ENCODE measurements at regions not wholly inside any gene's neighbourhood (a gene's known extent, or its start where the extent isn't known, plus 50 kb on each side); places are given as distances from the start of the nearest gene placed in this dataset.
A peak's percentile ranks its signal among the peaks of the same experiment; 100 is the strongest.
"Not testable (repeated sequence)": the region's sequence is repeated elsewhere in the genome, so short reads cannot be mapped to it uniquely, and the experiment has no call there.

DNA sequence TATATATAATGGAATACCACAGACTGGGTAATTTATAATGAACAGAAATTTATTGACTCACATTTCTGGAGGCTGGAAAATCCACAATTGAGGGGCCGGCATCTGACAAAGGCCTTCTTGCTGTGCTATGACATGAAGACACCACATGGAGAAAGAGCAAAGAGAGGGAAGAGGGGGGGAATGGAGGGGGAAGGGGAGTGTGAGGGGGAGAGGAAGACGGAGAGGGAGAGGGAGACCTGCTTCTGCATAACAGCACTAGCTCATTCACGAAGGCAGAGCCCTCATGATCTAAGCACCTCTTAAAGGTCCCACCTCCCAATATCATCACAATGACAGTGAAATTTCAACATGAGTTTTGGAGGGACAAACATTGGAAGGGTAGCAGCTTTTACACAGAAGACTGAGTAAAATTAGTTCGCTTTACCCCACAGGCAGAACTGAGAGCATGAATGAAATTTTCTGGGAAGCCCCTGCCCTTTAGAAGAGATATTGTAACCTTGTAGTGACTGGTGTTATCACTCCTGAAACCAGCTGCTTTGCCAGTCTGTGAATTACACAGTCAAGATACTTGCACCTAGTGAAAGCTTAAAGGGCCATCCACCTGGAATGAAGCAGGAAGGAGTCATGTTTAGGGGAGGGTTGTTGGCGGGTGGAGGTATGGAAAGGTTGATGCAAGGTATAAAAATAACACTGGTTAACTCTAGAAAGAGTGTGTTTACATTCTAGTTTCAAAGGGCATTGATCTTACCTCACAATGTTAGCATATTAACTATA lies 793.0 kb upstream of the TPTE start:
- H3K4me1 ChIP-seq (ENCODE audit: control insufficient read depth, insufficient read depth, low read length); H3K27me3 ChIP-seq (ENCODE audit: control insufficient read depth, insufficient read depth, low read length, poor library complexity, severe bottlenecking); H3K27me3 Mint-ChIP-seq (ENCODE audit: insufficient read depth); H3K4me1 Mint-ChIP-seq; H3K4me3 Mint-ChIP-seq; H3K36me3 ChIP-seq (ENCODE audit: control insufficient read depth, insufficient read depth, low read length); H3K9ac ChIP-seq (ENCODE audit: extremely low read depth, low read length, poor library complexity, severe bottlenecking); H3K36me3 Mint-ChIP-seq (ENCODE audit: low read depth); DNase-seq; H3K27ac ChIP-seq (ENCODE audit: low read depth, low read length); H3K27ac Mint-ChIP-seq; H3K4me3 ChIP-seq (ENCODE audit: low read length): not testable (repeated sequence)
- WGBS, 2 experiments (ENCODE audit: insufficient coverage in 1 of 2, insufficient read length in 1 of 2): 46 to 61% methylated on average over 2 to 5 of the region's 5 CpGs
- peaks cover 90% of the 10 kb centered on the region for H3K9me3 ChIP-seq (ENCODE audit: control insufficient read depth, low read length)
- H3K9me3 Mint-ChIP-seq: peaks cover 53% of the 10 kb centered on the region

DNA sequence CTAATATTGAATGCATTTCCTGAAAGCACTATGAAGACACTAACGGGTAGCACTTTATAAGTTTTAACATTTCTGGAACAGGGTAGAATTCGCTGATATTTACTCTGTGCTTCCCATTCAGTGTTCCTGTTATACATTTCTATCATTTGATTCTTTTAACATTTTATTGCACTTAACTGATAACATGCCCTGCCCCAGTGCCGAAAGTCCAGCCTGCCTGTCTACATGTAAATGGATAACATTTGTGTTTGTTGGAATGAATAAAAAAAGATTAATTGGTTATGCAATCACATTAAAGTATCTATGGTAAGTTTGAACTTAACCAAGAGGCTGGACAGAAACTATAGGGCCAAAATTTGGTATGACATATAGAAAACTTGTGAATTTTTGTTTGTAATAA lies 790.5 kb upstream of the TPTE start:
- WGBS, 2 experiments (ENCODE audit: insufficient coverage in 1 of 2, insufficient read length in 1 of 2): 71 to 78% methylated on average over 3 of the region's 3 CpGs
- Mint-ChIP-seq H3K27ac (no peak overlapping the region), H3K27me3 (ENCODE audit: insufficient read depth) (no peaks in the 10 kb centered on the region), H3K4me1 (no peaks in the 10 kb centered on the region), H3K9me3 (peaks cover 35% of the 10 kb centered on the region), H3K4me3 (no peak overlapping the region), H3K36me3 (ENCODE audit: low read depth) (no peaks in the 10 kb centered on the region)
- Histone ChIP-seq H3K36me3 (ENCODE audit: control insufficient read depth, insufficient read depth, low read length) (no peaks in the 10 kb centered on the region), H3K4me1 (ENCODE audit: control insufficient read depth, insufficient read depth, low read length) (no peaks in the 10 kb centered on the region), H3K9ac (ENCODE audit: extremely low read depth, low read length, poor library complexity, severe bottlenecking) (no peak overlapping the region), H3K4me3 (ENCODE audit: low read length) (peak overlapping the region; percentile 1), H3K27ac (ENCODE audit: low read depth, low read length) (no peak overlapping the region), H3K9me3 (ENCODE audit: control insufficient read depth, low read length) (peaks cover 85% of the 10 kb centered on the region), H3K27me3 (ENCODE audit: control insufficient read depth, insufficient read depth, low read length, poor library complexity, severe bottlenecking) (no peaks in the 10 kb centered on the region)
- no peak for DNase-seq
- TF ChIP-seq, protein P1, sequence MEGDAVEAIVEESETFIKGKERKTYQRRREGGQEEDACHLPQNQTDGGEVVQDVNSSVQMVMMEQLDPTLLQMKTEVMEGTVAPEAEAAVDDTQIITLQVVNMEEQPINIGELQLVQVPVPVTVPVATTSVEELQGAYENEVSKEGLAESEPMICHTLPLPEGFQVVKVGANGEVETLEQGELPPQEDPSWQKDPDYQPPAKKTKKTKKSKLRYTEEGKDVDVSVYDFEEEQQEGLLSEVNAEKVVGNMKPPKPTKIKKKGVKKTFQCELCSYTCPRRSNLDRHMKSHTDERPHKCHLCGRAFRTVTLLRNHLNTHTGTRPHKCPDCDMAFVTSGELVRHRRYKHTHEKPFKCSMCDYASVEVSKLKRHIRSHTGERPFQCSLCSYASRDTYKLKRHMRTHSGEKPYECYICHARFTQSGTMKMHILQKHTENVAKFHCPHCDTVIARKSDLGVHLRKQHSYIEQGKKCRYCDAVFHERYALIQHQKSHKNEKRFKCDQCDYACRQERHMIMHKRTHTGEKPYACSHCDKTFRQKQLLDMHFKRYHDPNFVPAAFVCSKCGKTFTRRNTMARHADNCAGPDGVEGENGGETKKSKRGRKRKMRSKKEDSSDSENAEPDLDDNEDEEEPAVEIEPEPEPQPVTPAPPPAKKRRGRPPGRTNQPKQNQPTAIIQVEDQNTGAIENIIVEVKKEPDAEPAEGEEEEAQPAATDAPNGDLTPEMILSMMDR (conservative IDR thresholded peaks at IDR 0.05): no peak

DNA sequence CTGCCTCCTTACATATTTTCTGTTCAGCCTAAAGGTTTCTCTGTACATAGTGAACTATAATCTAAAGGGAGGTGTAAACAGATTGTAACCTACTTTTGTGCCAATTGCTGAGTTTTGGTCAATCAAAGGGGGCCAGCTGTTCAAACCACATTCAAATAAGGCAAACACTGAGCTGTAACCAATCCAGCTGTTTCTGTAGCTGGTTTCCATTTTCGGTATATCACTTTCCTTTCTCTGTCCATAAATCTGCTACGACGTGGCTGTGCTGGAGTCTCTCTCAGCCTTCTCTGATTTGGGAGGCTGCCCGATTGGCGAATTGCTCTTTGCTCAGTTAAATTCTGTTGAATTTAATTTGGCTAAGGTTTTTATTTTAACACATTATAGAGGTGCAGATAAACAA lies 790.1 kb upstream of the TPTE start:
- not testable (repeated sequence) for H3K4me1 Mint-ChIP-seq; H3K27me3 Mint-ChIP-seq (ENCODE audit: insufficient read depth); H3K9ac ChIP-seq (ENCODE audit: extremely low read depth, low read length, poor library complexity, severe bottlenecking); H3K27ac Mint-ChIP-seq; DNase-seq; H3K36me3 ChIP-seq (ENCODE audit: control insufficient read depth, insufficient read depth, low read length); H3K36me3 Mint-ChIP-seq (ENCODE audit: low read depth); H3K4me3 ChIP-seq (ENCODE audit: low read length); H3K4me3 Mint-ChIP-seq; H3K4me1 ChIP-seq (ENCODE audit: control insufficient read depth, insufficient read depth, low read length); H3K27me3 ChIP-seq (ENCODE audit: control insufficient read depth, insufficient read depth, low read length, poor library complexity, severe bottlenecking); H3K27ac ChIP-seq (ENCODE audit: low read depth, low read length)
- H3K9me3 ChIP-seq (ENCODE audit: control insufficient read depth, low read length): peaks cover 84% of the 10 kb centered on the region
- 56 to 71% methylated on average over 5 of the region's 5 CpGs for WGBS, 2 experiments (ENCODE audit: insufficient coverage in 1 of 2, insufficient read length in 1 of 2)
- peaks cover 32% of the 10 kb centered on the region for H3K9me3 Mint-ChIP-seq

DNA sequence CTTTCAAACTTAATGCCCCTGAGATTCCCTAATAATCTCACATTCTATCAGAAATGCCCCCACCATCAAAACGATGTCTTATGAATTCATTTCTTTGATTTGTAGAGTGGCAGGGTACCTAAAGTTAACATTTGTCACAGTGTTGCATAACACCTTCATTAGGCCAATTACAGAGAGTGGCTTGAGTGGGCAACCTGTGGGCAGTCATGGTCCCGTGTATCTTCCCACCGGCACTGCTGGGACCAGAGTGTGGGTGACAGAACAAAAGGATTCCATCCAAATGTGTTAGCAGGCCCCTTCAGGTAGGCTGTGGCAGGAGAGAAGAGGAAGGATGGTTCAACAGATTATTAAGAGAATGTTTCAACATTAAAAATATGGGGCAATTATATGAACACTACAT lies 788.8 kb upstream of the TPTE start:
- not testable (repeated sequence) for H3K27ac ChIP-seq (ENCODE audit: low read depth, low read length); H3K4me3 ChIP-seq (ENCODE audit: low read length); H3K27me3 Mint-ChIP-seq (ENCODE audit: insufficient read depth); H3K36me3 ChIP-seq (ENCODE audit: control insufficient read depth, insufficient read depth, low read length); H3K27ac Mint-ChIP-seq; H3K4me1 ChIP-seq (ENCODE audit: control insufficient read depth, insufficient read depth, low read length); DNase-seq; H3K9ac ChIP-seq (ENCODE audit: extremely low read depth, low read length, poor library complexity, severe bottlenecking); H3K27me3 ChIP-seq (ENCODE audit: control insufficient read depth, insufficient read depth, low read length, poor library complexity, severe bottlenecking); H3K36me3 Mint-ChIP-seq (ENCODE audit: low read depth); H3K4me3 Mint-ChIP-seq; H3K4me1 Mint-ChIP-seq
- peaks cover 19% of the 10 kb centered on the region for H3K9me3 Mint-ChIP-seq
- H3K9me3 ChIP-seq (ENCODE audit: control insufficient read depth, low read length): peaks cover 84% of the 10 kb centered on the region
- WGBS, 2 experiments (ENCODE audit: insufficient coverage in 1 of 2, insufficient read length in 1 of 2): 38 to 64% methylated on average over 2 to 3 of the region's 3 CpGs

DNA sequence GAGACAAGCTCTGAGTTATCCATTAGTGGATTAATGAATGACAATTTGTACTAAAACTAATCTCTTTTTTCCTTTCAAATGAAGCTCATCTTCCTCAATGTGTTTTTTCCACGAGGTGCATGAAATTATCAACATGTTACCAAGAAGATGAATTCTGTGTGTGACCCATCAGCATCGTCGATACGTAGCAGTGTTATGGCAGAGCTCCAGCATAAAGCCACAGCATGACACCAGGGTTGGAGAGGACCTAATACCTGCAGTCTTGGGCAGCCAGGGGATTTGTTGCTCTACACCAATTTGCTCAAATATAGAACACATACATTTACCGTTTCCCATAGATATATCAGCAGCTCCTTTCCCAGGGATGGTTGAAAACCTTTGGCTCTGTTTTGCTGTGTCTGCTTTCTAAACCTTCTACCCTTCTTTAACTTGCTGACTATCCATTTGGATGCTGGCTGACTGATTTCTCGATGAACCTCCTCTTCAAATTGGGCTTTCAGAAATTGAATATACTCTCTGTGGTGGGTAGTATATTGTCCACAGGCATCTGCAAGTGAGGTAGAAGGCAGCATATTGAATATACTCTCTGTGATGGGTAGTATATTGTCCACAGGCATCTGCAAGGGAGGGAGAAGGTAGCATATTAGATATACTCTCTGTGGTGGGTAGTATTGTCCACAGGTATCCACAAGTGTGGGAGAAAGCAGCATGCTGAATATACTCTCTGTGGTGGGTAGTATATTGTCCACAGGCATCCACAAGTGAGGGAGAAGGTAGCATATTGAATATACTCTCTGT lies 787.4 kb upstream of the TPTE start:
- not testable (repeated sequence) for H3K27ac Mint-ChIP-seq; H3K27ac ChIP-seq (ENCODE audit: low read depth, low read length); H3K27me3 ChIP-seq (ENCODE audit: control insufficient read depth, insufficient read depth, low read length, poor library complexity, severe bottlenecking); H3K4me3 Mint-ChIP-seq; H3K36me3 Mint-ChIP-seq (ENCODE audit: low read depth); H3K9me3 Mint-ChIP-seq; H3K4me1 Mint-ChIP-seq; H3K4me1 ChIP-seq (ENCODE audit: control insufficient read depth, insufficient read depth, low read length); DNase-seq; H3K27me3 Mint-ChIP-seq (ENCODE audit: insufficient read depth); H3K4me3 ChIP-seq (ENCODE audit: low read length); H3K36me3 ChIP-seq (ENCODE audit: control insufficient read depth, insufficient read depth, low read length); H3K9ac ChIP-seq (ENCODE audit: extremely low read depth, low read length, poor library complexity, severe bottlenecking)
- peaks cover 84% of the 10 kb centered on the region for H3K9me3 ChIP-seq (ENCODE audit: control insufficient read depth, low read length)
- WGBS, 2 experiments (ENCODE audit: insufficient coverage in 1 of 2, insufficient read length in 1 of 2): 76 to 81% methylated on average over 5 to 6 of the region's 6 CpGs
